Bronchial epithelial cell (primary cell): ENCODE measurements at regions not wholly inside any gene's neighbourhood (a gene's known extent, or its start where the extent isn't known, plus 50 kb on each side); places are given as distances from the start of the nearest gene placed in this dataset.

Source experiments
- DNase-seq: peaks from one replicate; pipeline ENCODE4 v3.0.0-alpha.2; 2010; ENCODE audit warnings: low read depth
- FAIRE-seq: peaks from 2 replicates; lab custom pipeline; 2011; peaks lifted over from hg19 to GRCh38; lab: Jason Lieb, UNC
- H3K27me3 ChIP-seq: 2 replicates; pipeline ENCODE4 v1.5.1; 2011; ENCODE audit warnings: low read length; ENCODE audit not compliant: control insufficient read depth, insufficient read depth
- H3K36me3 ChIP-seq: 2 replicates; pipeline ENCODE4 v1.5.1; 2011; ENCODE audit warnings: low read length; ENCODE audit not compliant: control insufficient read depth, insufficient read depth
- H3K4me3 ChIP-seq: 2 replicates; pipeline ENCODE4 v1.5.1; 2011; ENCODE audit warnings: mild to moderate bottlenecking, low read depth, low read length, control low read depth
- CTCF ChIP-seq: IDR thresholded peaks from 2 replicates; pipeline ENCODE4 v1.5.1; 2011; ENCODE audit warnings: mild to moderate bottlenecking, moderate library complexity, low read length, control low read depth, inconsistent platforms; ENCODE audit not compliant: insufficient read depth, severe bottlenecking

- FAIRE-seq (no peak), DNase-seq (no peak)
- no peak for TF ChIP-seq CTCF
- Histone ChIP-seq H3K27me3 (no peaks in the 10 kb centered on the region), H3K36me3 (no peaks in the 10 kb centered on the region), H3K4me3 (no peak overlapping the region)
Measured at GRCh38 chr10:9898633-9899395, 1118.9 kb upstream of the CELF2 start.

- H3K36me3 ChIP-seq, result no peaks in the 10 kb centered on the region
- no peak for FAIRE-seq
- TF ChIP-seq CTCF, result no peak
- H3K4me3 ChIP-seq, result no peak overlapping the region
- no peaks in the 10 kb centered on the region for H3K27me3 ChIP-seq
- DNase-seq, result no peak
Measured at GRCh38 chr10:9900751-9901150, 1116.9 kb upstream of the CELF2 start.

GRCh38 chr10:9901971-9902370 is 1115.7 kb upstream of the CELF2 start:
- H3K4me3 ChIP-seq, result no peak overlapping the region
- DNase-seq, result no peak
- no peaks in the 10 kb centered on the region for H3K27me3 ChIP-seq
- no peaks in the 10 kb centered on the region for H3K36me3 ChIP-seq
- no peak for TF ChIP-seq CTCF
- no peak for FAIRE-seq

- Histone ChIP-seq H3K4me3 (no peak overlapping the region), H3K36me3 (no peaks in the 10 kb centered on the region), H3K27me3 (no peaks in the 10 kb centered on the region)
- no peak for TF ChIP-seq CTCF
- FAIRE-seq, result no peak
- DNase-seq, result no peak
Measured at GRCh38 chr10:9910446-9910845, 1107.2 kb upstream of the CELF2 start.

- Histone ChIP-seq H3K36me3 (no peaks in the 10 kb centered on the region), H3K4me3 (no peak overlapping the region), H3K27me3 (no peaks in the 10 kb centered on the region)
- no peak for DNase-seq
- FAIRE-seq, result no peak
- no peak for TF ChIP-seq CTCF
Measured at GRCh38 chr10:9911488-9911887, 1106.2 kb upstream of the CELF2 start.
